Neutrophil (primary cell): ENCODE measurements at regions not wholly inside any gene's neighbourhood (a gene's known extent, or its start where the extent isn't known, plus 50 kb on each side); places are given as distances from the start of the nearest gene placed in this dataset.

Source experiments
- H3K27ac ChIP-seq: fragments of 200-600 bp; sonication (generic); 2 replicates; pipeline ENCODE4 v1.5.1; 2016; ENCODE audit warnings: mild to moderate bottlenecking, moderate library complexity
- H3K27me3 ChIP-seq: fragments of 200-600 bp; sonication (generic); 2 replicates; pipeline ENCODE4 v1.6.0; 2016; ENCODE audit warnings: mild to moderate bottlenecking
- H3K36me3 ChIP-seq: fragments of 200-600 bp; sonication (generic); 2 replicates; pipeline ENCODE4 v1.5.1; 2017
- H3K4me1 ChIP-seq, 2 experiments: fragments of 200-600 bp in 1 of 2; sonication (generic) in 1 of 2; 1 replicate in 1 of 2; 2 replicates in 1 of 2; pipeline versions ENCODE4 v1.5.1 to v1.6.1; 2013 to 2016; ENCODE audit warnings: low read depth in 1 of 2, low read length in 1 of 2, mild to moderate bottlenecking in 1 of 2, moderate library complexity in 1 of 2; ENCODE audit not compliant: control insufficient read depth in 1 of 2, insufficient read depth in 1 of 2
- H3K4me3 ChIP-seq, 2 experiments: fragments of 200-600 bp in 1 of 2; sonication (generic) in 1 of 2; 1 replicate in 1 of 2; 2 replicates in 1 of 2; pipeline ENCODE4 v1.5.1; 2013 to 2016; ENCODE audit warnings: low read depth in 1 of 2, low read length in 1 of 2, mild to moderate bottlenecking in 1 of 2, moderate library complexity in 1 of 2
- H3K9me3 ChIP-seq: fragments of 200-600 bp; sonication (generic); 2 replicates; pipeline ENCODE4 v1.5.1; 2016
- CTCF ChIP-seq: fragments of 200-600 bp; sonication (generic); IDR thresholded peaks from 2 replicates; pipeline ENCODE4 v1.5.1; 2016; ENCODE audit warnings: antibody characterized with exemption

DNA sequence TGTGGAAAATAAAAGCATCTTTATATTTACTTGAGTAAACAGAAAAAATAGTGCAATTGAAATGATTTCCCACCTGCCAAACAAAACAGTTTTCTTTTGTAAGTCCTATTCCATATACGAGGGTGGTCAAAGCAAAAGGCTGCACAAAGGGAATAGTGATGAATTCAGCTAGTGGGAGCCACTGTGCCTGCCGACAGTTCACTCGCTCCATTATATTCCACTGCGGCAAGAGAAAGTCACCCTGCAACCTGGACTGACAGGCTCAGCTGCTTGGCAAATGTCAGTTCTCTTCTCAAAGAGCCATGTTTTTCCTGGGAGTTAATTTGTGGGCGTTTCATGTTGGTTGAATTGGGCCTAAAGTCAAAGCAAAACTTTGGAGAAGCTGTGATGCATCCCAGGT, 145.4 kb downstream of the LMO4 start:
- no peak overlapping the region for H3K4me3 ChIP-seq

DNA sequence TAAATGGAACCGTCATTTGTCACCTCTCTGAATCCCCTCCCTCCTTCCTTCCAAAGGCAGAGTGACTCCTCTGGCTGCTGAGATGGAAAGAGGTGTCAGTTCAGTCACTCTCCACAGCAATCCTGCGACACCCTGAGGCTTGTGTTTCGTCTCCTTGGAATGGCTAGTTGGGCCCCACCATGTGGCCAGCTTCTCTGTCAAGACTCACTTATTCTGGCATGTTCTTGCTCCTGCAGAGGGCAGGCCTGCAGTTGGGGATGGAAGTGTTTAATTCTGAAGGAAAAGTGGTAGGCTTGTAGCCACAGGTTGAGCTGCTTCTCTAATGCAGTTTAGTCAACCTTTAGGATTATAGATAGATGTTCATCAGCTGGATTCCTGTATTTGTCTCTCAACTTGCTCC, 149.6 kb downstream of the LMO4 start:
- H3K9me3 ChIP-seq: no peaks in the 10 kb centered on the region
- no peak for TF ChIP-seq CTCF
- no peaks in the 10 kb centered on the region for H3K4me1 ChIP-seq
- no peaks in the 10 kb centered on the region for H3K27me3 ChIP-seq
- H3K36me3 ChIP-seq: no peaks in the 10 kb centered on the region
- H3K27ac ChIP-seq: no peak overlapping the region
- H3K4me3 ChIP-seq: no peak overlapping the region

More for the DNA sequence above, 145.4 kb downstream of the LMO4 start:
- Histone ChIP-seq H3K4me1 (no peaks in the 10 kb centered on the region), H3K36me3 (no peaks in the 10 kb centered on the region), H3K27me3 (no peaks in the 10 kb centered on the region), H3K9me3 (no peaks in the 10 kb centered on the region), H3K27ac (no peak overlapping the region)
- no peak for TF ChIP-seq CTCF

GRCh38 chr1:87495147-87495546, 166.5 kb downstream of the LMO4 start:
- peaks cover 12 to 27% of the 10 kb centered on the region in 2 experiments for H3K4me1 ChIP-seq
- no peak for TF ChIP-seq CTCF
- H3K9me3 ChIP-seq: no peaks in the 10 kb centered on the region
- no peaks in the 10 kb centered on the region for H3K27me3 ChIP-seq
- H3K36me3 ChIP-seq: no peaks in the 10 kb centered on the region
- H3K4me3 ChIP-seq: no peak overlapping the region
- H3K27ac ChIP-seq: no peak overlapping the region

DNA sequence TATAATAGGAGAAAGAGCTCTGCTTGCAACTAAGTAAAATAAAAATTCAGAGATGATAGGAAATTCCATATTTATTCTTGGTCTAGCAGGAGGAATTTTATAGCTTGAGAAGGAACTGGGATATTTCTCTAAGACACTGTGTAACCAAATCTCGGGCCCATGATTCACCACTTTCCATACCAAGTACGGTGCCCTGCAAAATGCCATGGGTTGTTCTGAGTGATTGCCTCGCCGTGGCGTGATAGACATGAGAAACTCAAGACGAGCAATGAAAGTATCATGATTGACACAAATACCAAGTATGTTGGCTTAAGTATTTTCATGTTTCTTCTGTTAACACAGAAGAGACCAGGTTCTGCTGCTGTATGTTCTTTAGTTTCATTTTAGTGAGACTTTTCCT, 167.2 kb downstream of the LMO4 start:
- no peak overlapping the region for H3K27ac ChIP-seq
- no peaks in the 10 kb centered on the region for H3K9me3 ChIP-seq
- H3K4me3 ChIP-seq: no peak overlapping the region
- no peak for TF ChIP-seq CTCF
- H3K36me3 ChIP-seq: no peaks in the 10 kb centered on the region
- H3K4me1 ChIP-seq: peaks cover 12 to 27% of the 10 kb centered on the region in 2 experiments
- H3K27me3 ChIP-seq: no peaks in the 10 kb centered on the region

DNA sequence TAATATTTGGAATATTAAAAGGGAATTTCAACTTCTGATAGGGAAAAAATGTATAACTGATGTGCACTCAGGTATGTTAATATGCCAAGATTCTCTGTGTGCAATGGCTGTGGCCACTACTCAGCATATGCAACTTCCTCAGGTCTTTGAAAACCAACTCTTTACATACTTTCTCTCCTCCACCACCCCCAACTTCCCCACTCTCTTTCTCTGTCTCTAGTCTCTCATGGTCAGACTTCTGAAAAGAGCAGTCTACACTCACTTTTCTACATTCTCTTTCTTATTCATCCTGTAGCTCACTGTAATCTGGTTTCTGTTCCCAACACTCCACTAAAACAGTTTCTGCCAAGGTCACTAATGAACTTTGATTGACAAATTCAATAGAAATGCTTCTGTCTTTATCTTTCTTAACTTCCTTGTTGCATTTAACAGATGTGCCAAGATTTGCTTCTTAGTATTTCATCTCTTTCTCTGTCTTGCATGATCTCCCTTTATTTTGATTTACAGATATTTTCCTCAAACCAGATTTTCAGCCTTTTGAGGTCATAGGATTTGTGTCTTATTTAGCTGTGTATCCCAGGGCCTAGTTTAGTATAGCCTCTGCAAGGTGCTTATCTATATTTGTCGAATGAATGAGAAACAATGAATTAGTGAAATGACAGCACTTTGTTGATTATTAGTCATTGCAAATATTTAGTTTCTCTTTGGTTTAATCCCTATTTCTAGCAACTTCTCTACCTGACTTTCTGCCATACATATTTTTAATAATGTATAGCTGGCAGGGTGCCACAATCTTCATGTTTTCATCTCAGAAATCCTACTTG, 168.9 kb downstream of the LMO4 start:
- peaks cover 12 to 27% of the 10 kb centered on the region in 2 experiments for H3K4me1 ChIP-seq
- no peak for TF ChIP-seq CTCF
- peak overlapping the region; percentile 60 for H3K27ac ChIP-seq
- no peaks in the 10 kb centered on the region for H3K27me3 ChIP-seq
- H3K4me3 ChIP-seq: no peak overlapping the region
- H3K9me3 ChIP-seq: no peaks in the 10 kb centered on the region
- H3K36me3 ChIP-seq: no peaks in the 10 kb centered on the region
